ENCODE measurements at regions not wholly inside any gene's neighbourhood (a gene's known extent, or its start where the extent isn't known, plus 50 kb on each side); places are given as distances from the start of the nearest gene placed in this dataset.
"Not testable (repeated sequence)": the region's sequence is repeated elsewhere in the genome, so short reads cannot be mapped to it uniquely, and the experiment has no call there.

DNA sequence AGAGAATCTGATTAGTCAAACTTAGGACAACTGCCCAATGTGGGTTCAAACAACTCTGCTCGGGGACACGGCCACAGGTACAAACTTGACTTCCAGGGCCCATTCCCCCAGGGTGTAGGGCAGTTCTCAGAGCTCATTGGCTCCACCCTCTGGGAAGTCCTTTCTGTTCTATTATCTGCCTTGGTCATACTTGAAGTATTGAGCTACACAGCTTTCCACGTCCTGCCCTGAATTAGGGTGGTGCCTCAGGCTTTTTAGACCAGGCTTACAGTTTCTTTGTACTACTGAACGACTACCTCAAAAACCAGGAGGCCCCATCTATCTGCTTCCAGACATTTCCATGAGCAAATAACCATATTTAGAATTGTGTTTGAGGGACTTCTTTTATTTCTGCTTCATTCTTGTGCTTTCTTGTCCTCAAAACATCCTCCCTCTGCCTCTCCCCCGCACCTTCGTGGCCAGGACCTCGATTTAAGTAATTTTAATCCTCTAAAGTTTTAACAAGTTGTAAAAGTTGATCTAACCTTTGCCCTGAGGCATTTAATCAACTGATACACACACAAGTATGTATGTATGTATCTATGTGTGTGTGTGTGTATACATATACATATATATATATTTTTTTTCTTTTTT, 281.7 kb upstream of the AMIGO2 start:
- DNase-seq (ENCODE audit: extremely low read depth in 1 of 11, low read depth in 9 of 11, low spot score in 4 of 11) = no peak

DNA sequence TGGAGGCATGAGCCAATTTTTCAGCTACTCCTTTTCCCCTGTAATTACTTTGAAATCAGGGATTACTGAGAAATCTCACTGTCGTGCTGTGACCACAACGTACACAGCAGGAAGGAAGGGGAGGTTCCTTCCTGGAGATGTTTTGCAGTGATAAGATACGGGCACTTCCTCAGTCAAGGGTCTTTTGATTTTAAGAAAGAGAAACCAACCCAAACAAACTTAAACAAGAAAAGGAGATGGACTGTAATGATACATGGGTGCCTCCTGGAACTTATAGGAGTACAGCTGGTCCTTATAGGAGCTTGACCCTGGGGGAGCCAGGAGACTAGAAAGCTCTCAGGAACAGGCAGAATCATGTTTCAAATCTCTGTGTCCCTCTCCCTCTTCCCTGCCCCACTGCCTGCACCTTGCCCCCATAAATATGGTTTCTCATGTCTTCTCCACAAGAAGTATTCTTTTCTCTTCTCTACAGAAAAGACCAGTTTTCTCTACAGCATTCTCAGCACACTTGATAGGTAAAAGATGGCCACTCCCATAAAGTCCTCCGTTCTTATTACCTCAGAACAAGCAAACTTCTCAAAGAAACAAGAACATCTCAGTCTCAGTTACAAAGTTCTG, 281.1 kb upstream of the AMIGO2 start:
- DNase-seq (ENCODE audit: extremely low read depth in 1 of 11, low read depth in 9 of 11, low spot score in 4 of 11) = no peak

DNA sequence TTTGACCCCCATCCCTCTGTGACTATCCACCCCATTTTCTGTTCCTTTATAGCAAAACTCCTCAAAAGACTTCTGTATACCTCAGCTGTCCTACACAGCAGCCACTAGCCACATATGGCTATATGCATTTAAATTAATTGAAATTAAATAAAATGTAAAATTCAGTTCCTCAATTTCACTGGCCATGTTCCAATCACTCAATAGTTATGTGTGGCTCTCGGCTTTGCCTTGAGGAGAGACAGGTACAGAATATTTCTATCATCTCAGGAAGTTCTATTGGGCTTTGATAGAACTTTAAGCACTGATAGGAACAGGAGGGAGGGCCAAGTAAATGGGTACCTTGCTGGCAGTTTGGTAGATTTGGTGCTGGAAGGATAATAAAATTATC, 280.3 kb upstream of the AMIGO2 start:
- no peak for DNase-seq (ENCODE audit: extremely low read depth in 1 of 11, low read depth in 9 of 11, low spot score in 4 of 11)

DNA sequence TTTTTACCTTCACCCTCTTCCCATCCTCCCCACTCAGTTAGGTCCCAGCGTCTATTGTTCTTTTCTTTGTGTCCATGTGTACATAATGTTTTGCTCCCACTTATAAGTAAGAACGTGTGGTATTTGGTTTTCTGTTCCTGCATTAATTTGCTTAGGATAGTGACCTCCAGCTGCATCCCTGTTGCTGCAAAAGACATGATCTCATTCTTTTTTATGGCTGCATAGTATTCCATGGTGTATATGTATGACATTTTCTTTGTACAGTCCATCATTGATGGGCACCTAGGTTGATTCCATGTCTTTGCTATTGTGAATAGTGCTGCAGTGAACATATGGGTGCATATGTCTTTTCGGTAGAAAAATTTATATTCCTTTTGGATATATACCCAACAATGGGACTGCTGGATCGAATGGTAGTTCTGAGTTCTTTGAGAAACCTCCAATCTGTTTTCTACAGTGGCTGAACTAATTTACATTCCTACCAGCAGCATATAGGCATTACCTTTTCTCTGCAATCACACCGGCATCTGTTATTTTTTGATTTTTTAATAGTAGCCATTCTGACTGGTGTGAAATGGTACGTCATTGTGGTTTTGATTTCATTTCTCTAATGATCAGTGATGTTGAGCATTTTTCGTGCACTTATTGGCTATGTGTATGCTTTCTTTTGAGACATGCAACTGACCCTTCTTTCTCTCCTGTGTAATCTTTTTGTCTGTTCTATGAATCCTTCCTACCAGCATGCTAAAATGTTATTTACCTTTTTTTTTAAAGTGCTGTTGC, 279.7 kb upstream of the AMIGO2 start:
- DNase-seq (ENCODE audit: extremely low read depth in 1 of 11, low read depth in 9 of 11, low spot score in 4 of 11) = no peak

DNA sequence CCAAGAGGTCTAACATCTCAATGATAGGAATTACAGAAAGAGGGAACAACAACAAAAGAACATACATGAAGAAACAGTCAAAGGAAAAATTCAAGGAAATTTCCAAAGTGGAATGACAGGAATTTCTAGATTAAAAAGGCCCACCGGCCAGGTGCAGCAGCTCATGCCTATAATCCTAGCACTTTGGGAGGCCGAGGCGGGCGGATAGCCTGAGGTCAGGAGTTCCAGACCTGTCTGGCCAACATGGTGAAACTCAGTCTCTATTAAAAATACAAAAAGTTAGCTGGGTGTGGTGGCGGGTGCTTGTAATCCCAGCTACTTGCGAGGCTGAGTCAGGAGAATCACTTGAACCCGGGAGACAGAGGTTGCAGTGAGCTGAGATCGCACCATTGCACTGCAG, 277.2 kb upstream of the AMIGO2 start:
- not testable (repeated sequence) for DNase-seq (ENCODE audit: extremely low read depth in 1 of 11, low read depth in 9 of 11, low spot score in 4 of 11)

DNA sequence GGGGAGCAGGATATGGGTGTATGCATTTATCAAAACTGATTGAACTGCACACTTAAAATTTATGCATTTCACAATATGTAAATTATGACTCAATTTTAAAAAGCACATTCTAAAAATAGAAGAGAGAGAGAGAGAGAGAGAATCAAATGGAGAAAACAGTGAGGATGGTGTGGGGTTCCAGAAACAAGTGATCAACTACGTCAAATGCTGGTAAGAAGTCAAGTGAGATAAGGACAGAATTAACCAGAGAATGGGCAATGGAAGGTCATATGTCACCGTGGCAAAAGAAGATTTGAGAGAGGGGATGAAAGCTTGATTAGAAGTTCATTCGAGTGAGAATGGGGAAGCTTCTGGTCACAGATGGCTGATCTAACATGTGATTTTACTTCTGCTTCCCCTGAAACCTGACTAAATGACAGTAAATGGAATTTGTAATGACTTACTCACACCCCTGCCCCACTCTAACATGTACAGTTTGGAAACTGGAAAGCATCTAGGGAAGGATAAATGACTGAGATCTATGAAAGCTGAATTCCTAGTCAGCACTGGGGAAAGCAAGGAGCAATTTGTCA, 276.5 kb upstream of the AMIGO2 start:
- DNase-seq (ENCODE audit: extremely low read depth in 1 of 11, low read depth in 9 of 11, low spot score in 4 of 11) = peak in 1 of 11 donors; percentile 10

DNA sequence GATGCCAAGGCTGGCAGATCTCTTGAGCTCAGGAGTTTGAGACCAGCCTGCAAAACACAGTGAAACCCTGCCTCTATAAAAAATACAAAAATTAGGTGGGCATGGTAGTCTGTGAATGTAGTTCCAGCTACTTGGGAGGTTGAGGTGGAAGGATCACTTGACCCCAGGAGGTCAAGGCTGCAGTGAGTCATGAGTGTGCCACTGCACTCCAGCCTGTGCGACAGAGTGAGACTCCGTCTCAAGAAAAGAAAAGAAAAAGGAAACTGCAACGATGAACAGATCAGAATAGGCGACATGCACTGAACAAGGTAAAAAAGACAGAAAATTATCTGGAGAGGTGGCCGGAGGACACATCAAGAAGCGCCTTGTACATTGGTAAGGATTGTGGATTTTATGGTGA, 273.7 kb upstream of the AMIGO2 start:
- no peak for DNase-seq (ENCODE audit: extremely low read depth in 1 of 11, low read depth in 9 of 11, low spot score in 4 of 11)

DNA sequence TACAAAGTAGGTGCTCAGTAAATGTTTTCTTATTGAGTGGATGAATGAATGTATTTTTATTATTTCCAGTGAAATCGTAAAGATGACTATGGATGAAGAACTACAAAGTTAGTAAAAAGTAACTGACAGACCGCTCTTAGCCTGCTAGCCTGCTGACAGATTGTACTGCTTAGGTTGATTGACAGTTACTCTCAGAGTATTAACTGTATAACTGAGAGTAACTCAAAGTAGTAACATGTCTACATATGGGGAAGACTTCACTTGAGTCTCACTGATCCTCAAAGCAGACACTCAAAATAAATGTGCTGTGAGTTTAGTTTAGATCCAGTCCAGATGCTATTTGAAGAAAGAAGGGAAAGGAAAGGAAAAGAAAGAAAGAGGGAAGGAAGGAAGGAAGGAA, 272.3 kb upstream of the AMIGO2 start:
- DNase-seq (ENCODE audit: extremely low read depth in 1 of 11, low read depth in 9 of 11, low spot score in 4 of 11) = no peak

DNA sequence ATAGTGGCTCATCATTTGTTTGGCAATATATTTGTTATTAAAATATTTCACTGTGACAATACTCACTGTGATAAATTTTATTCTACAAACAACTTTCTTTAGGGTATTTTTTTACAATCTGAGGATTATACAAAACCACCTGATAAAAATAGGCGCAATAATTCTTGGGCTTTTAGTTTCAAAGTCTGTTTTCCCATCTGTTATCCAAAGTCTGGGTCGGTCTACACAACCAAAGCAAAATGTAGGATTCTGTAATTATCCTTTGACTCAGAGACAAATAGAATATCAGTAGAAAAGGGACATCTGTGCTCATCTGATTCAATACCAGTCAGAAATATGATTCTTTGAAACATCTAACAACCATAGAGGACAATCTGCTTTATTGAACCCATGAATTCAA, 271.8 kb upstream of the AMIGO2 start:
- DNase-seq (ENCODE audit: extremely low read depth in 1 of 11, low read depth in 9 of 11, low spot score in 4 of 11) = no peak

DNA sequence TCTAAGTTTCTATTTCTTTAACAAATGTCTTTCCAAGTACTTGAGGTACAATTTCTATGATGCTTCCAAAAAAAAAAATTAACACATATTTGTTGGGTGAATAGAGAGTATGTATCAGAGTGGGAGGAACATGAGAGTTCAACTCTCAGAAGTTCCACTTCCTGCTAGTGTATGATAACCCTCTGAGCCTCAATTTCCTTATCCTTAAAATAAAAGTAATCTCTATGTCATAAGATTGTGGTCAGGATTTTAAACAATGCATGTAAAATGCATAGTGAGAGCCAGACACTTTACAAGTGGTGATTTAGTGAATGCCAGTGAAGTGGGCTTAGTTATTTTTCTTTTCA, 270.3 kb upstream of the AMIGO2 start:
- no peak for DNase-seq (ENCODE audit: extremely low read depth in 1 of 11, low read depth in 9 of 11, low spot score in 4 of 11)

DNA sequence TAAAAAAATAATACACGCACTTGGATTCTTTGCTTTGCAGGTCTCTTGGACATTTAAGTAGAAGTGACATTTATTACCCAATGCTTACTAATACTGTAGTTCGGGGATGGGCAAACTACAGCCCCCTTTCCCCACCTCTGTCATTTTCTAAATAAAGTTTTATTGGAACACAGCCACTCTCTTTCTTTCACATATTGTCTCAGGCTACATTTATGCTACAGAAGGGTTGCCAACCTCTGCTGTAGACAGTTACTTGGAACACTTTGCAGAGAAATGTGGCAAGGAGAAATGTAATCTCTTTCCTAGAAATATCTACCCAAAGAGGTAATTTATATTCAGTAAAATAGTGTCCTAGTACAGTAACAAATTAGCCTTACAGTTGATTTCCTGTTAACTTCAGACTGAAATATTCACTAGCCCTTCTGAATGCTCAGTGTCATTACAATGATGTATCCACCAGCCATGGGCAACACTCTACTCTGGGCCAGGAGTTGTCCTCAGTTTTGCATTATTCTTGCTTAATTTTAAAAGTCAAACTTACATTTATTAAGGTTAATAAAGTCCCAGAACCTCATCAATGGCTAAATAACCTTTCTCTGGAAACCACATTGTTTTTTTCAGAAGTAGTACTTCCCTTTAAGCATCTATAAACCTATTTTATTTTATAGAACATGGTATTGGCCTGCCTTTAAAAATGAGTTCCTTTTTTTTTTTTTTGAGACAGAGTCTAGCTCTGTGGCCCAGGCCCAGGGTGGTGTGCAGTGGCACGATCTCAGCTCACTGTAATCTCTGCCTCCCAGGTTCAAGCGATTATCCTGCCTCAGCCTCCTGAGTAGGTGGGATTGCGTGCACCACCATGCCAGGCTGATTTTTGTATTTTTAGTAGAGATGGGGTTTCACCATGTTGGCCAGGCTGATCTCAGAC, 269.6 kb upstream of the AMIGO2 start:
- no peak for DNase-seq (ENCODE audit: extremely low read depth in 1 of 11, low read depth in 9 of 11, low spot score in 4 of 11)

DNA sequence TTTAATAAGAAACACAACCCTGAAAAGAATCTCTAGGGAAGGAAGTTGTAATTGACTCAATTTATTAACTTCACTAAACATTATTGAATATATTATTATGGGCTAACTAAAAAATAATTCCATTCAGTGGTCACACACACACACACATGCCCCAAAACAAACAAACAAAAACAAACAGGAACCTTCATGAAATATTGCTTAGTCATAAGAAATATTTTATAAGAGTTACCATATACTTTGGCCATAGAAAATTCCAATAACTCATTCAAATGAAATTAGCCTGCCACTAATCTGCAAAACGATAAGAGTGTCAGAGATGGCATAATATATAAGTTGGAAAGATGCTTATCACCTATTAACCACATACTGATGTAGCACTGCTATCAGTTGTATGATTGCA, 268.4 kb upstream of the AMIGO2 start:
- DNase-seq (ENCODE audit: extremely low read depth in 1 of 11, low read depth in 9 of 11, low spot score in 4 of 11) = no peak

DNA sequence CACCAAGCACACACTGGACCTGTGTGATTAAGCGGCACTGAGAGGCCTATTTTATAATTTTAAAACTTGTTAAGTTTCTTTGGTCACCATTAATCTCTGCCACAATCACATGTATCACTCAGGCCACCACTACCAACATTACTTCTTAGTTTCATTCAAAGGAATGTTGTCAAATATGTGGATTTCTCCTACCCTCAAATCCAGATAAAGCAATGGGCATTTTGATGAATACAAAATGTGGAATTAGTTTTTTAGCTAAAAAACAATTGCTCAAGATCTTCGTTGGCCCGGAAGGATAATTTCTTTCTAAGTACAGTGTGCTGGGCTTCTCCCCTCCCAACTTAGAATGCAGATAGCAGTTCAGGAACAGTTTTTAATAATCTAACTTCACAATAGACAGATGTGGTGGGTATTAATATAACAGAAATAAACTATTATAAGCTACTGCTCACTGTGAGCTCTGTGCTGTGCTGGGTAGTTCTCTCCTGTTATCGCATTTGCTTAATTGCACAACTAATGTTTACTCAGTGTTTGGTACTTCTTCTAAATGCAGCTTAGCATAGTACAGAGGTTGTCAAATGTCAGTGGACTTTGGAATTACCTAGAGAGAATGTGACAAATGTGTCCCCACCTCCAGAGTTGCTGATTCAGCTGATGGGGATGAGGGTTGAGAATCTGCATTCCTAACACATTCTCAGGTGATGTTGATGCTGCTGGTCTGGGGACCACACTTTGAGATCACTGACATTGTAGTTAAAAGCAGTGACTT, 266.7 kb upstream of the AMIGO2 start:
- no peak for DNase-seq (ENCODE audit: extremely low read depth in 1 of 11, low read depth in 9 of 11, low spot score in 4 of 11)

DNA sequence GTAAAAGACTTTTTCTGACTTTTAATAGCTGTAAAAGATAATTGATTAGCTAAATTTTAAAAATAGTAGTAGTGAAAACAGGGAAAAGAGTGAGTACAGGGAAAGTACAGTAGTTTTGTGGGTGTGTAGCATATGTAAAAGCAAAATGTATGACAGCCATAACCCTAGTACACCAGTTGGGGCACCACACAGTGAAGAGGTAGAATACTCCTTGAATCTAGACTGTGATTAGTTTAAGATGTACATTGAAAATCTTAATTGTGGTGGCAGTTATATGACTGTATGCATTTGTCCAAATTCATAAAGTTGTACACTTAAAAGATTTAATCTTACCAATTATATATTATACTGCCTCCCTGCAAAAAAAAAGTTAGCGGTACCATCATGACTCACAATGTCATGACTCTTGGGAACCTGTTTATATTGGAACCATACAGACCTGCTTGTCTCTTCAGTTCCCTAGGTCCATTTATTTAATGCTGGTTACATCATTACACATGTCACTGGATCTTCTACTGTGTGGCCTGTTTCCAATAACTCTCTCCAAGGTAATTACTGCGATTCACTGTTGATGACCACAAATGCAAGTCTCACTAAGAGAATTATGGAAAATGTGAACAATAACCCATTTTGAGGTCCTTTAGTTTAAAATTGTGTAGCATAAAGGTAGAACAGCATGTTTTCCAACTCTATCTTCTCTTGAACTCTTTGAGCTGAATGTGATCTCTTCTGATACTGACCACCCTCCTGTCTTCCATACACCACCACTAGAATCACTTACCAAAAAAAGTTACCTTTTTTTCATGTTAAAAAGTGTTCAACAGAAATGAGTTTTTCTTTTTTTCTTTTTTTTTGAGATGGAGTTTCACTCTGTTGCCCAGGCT, 264.2 kb upstream of the AMIGO2 start:
- no peak for DNase-seq (ENCODE audit: extremely low read depth in 1 of 11, low read depth in 9 of 11, low spot score in 4 of 11)

DNA sequence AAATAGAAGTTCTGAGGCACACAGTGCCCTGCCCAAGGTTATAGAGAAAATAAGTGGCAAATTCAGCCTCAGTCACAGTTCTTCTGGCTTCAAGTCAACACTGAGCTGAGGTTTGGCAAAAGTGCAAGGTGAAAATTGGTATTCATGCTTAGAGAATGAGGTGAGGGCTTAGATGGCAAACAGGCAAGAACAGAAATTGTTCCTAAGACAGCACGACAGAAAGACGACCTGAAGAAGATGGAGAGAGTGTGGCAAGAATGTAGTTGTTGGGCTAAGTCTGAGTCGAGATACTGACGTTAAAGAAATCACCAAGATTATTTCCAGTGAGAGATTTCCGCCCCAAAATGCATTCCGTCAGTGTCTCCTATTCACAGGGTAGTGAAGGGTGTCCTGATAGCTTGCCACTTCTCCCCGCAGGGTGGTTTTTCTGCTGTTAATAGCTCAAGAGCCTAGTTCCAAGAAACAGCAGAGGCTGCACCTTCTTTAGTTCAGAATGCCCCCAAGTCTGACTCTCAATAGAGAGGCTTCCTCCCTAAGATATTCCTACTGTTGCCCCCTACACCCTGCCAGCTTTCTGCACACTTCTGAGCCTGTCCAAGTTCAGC, 260.8 kb upstream of the AMIGO2 start:
- DNase-seq (ENCODE audit: extremely low read depth in 1 of 11, low read depth in 9 of 11, low spot score in 4 of 11) = no peak

DNA sequence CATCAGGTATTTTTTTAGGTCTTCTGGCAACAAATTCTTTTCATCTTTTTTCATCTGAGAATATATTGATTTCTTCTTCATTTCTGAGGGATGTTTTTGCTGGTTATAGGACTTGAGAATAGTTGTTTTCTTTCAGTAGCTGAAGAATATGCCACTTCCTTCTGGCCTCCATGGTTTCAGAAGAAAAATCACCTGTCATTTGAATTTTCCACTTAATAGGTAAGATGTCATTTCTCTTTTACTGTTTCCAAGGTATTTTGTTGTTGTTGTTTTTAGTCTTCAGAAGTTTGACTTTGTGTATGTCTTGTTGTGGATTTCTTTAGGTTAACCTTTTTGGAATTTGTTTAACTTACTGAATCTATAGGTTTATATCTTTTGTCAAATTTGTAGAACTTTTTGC, 257.8 kb upstream of the AMIGO2 start:
- no peak for DNase-seq (ENCODE audit: extremely low read depth in 1 of 11, low read depth in 9 of 11, low spot score in 4 of 11)

DNA sequence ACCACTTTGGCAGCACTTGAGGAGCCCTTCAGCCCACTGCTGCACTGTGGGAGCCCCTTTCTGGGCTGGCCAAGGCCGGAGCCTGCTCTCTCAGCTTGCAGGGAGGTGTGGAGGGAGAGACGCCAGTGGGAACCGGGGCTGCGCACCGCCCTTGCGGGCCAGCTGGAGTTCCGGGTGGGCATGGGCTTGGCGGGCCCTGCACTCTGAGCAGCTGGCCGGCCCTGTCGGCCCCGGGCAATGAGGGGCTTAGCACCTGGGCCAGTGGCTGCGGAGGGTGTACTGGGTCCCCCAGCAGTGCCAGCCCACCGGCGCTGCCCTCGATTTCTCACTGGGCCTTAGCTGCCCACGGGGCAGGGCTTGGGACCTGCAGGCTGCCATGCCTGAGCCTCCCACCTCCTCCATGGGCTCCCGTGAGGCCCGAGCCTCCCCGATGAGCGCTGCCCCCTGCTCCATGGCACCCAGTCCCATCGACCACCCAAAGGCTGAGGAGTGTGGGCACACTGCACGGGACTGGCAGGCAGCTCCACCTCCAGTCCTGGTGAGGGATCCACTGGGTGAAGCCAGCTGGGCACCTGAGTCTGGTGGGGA, 253.6 kb upstream of the AMIGO2 start:
- DNase-seq (ENCODE audit: extremely low read depth in 1 of 11, low read depth in 9 of 11, low spot score in 4 of 11) = not testable (repeated sequence)
